ENCODE measurements at regions not wholly inside any gene's neighbourhood (a gene's known extent, or its start where the extent isn't known, plus 50 kb on each side); places are given as distances from the start of the nearest gene placed in this dataset.
"Not testable (repeated sequence)": the region's sequence is repeated elsewhere in the genome, so short reads cannot be mapped to it uniquely, and the experiment has no call there.

DNA sequence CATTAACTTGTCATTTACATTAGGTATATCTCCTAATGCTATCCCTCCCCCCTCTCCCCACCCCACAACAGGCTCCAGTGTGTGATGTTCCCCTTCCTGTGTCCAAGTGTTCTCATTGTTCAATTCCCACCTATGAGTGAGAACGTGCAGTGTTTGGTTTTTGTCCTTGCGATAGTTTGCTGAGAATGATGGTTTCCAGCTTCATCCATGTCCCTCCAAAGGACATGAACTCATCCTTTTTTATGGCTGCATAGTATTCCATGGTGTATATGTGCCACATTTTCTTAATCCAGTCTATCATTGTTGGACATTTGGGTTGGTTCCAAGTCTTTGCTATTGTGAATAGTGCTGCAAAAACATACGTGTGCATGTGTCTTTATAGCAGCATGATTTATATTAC, 60.7 kb upstream of the HOXC13 start:
- H3K4me1 ChIP-seq (replicated peaks in 1 of 4; ENCODE audit: control insufficient read depth in 3 of 4, insufficient read depth in 4 of 4, low read length in 3 of 4); H2BK120ac ChIP-seq (replicated peaks; ENCODE audit: low read depth, low read length); FAIRE-seq; H3K27me3 ChIP-seq (replicated peaks in 1 of 4; ENCODE audit: control insufficient read depth in 3 of 4, extremely low read depth in 1 of 4, insufficient read depth in 3 of 4, low read length in 3 of 4); POLR2A ChIA-PET (ENCODE audit: partially characterized antibody); H3K79me1 ChIP-seq (ENCODE audit: low read depth, low read length); H3K9me3 ChIP-seq (ENCODE audit: insufficient read depth in 2 of 2, low read depth in 1 of 2, low read length in 1 of 2); H4K5ac ChIP-seq (ENCODE audit: insufficient read length, low read depth, low read length); H2BK12ac ChIP-seq (ENCODE audit: low read depth, low read length); H3K23me2 ChIP-seq (ENCODE audit: low read depth, low read length); H3K9ac ChIP-seq (replicated peaks in 1 of 4; ENCODE audit: extremely low read depth in 1 of 4, low read depth in 3 of 4, low read length in 3 of 4); H3K79me2 ChIP-seq (ENCODE audit: control insufficient read depth in 1 of 2, insufficient read depth in 2 of 2, low read length in 2 of 2); H2BK15ac ChIP-seq (ENCODE audit: low read length); H4K8ac ChIP-seq (ENCODE audit: extremely low read depth, insufficient read depth, low read length); H3K36me3 ChIP-seq (ENCODE audit: control insufficient read depth in 2 of 4, insufficient read depth in 4 of 4, low read length in 3 of 4); DNase-seq (ENCODE audit: low read depth in 1 of 2, low spot score in 2 of 2); H3K4ac ChIP-seq (replicated peaks; ENCODE audit: insufficient read length, low read depth, low read length); H4K91ac ChIP-seq (replicated peaks; ENCODE audit: insufficient read length, low read length); H3K23ac ChIP-seq (ENCODE audit: insufficient read length); H2BK20ac ChIP-seq (ENCODE audit: low read length); H2AFZ ChIP-seq (ENCODE audit: low read length); H3K18ac ChIP-seq (ENCODE audit: extremely low read depth, low read length); H2AK5ac ChIP-seq (ENCODE audit: low read depth, low read length); H3K27ac ChIP-seq (ENCODE audit: low read depth, low read length); H3K4me2 ChIP-seq (ENCODE audit: insufficient read depth in 1 of 2, low read depth in 2 of 2, low read length in 2 of 2); H3K4me3 ChIP-seq (ENCODE audit: extremely low read depth in 1 of 4, insufficient read depth in 2 of 4, low read depth in 3 of 4, low read length in 4 of 4); CTCF ChIA-PET (ENCODE audit: partially characterized antibody); H4K20me1 ChIP-seq (replicated peaks in 1 of 2; ENCODE audit: control insufficient read depth in 1 of 2, insufficient read depth in 2 of 2, low read length in 2 of 2); H3K56ac ChIP-seq (replicated peaks; ENCODE audit: insufficient read length, low read depth, low read length); H3K14ac ChIP-seq (ENCODE audit: insufficient read length); H2BK5ac ChIP-seq (ENCODE audit: low read depth, low read length): not testable (repeated sequence)
- WGBS, 2 experiments (ENCODE audit: extremely low coverage in 1 of 2, insufficient coverage in 1 of 2, insufficient read length in 1 of 2, insufficient replicate concordance in 2 of 2, low coverage in 1 of 2, low lambda C conversion rate in 2 of 2, missing lambda C conversion rate in 1 of 2): 93% methylated on average over 3 of the region's 3 CpGs; no CpG with 5 or more reads in 1 of the 2 experiments

All from H1 (cell line).